ENCODE measurements at regions not wholly inside any gene's neighbourhood (a gene's known extent, or its start where the extent isn't known, plus 50 kb on each side); places are given as distances from the start of the nearest gene placed in this dataset.
A peak's percentile ranks its signal among the peaks of the same experiment; 100 is the strongest.

GRCh38 chr4:26145212-26145611, 175.6 kb upstream of the RBPJ start:
- Histone ChIP-seq H3K27me3 (ENCODE audit: control insufficient read depth in 2 of 2, insufficient read depth in 2 of 2, low read length in 2 of 2) (no peaks in the 10 kb centered on the region), H3K4me3 (replicated peaks in 1 of 3; ENCODE audit: low read depth in 2 of 3, low read length in 3 of 3) (no peak overlapping the region), H3K4me2 (replicated peaks; ENCODE audit: extremely low read depth, low read length, poor library complexity, severe bottlenecking) (no peak overlapping the region), H3K36me3 (replicated peaks in 1 of 2; ENCODE audit: control insufficient read depth in 1 of 2, insufficient read depth in 2 of 2, low read length in 2 of 2) (no peaks in the 10 kb centered on the region), H3K9ac (ENCODE audit: insufficient read depth, low read length, poor library complexity, severe bottlenecking) (no peak overlapping the region), H4K20me1 (ENCODE audit: insufficient read depth, low read length) (no peaks in the 10 kb centered on the region), H3K4me1 (ENCODE audit: control insufficient read depth in 1 of 2, insufficient read depth in 2 of 2, low read length in 2 of 2) (peaks cover 41 to 52% of the 10 kb centered on the region in 2 donors), H2AFZ (ENCODE audit: insufficient read depth, low read depth, low read length, poor library complexity, severe bottlenecking) (no peak overlapping the region), H3K9me3 (replicated peaks in 1 of 2; ENCODE audit: control insufficient read depth in 1 of 2, insufficient read depth in 1 of 2, low read length in 2 of 2) (no peaks in the 10 kb centered on the region), H3K79me2 (ENCODE audit: insufficient read depth, low read length) (no peaks in the 10 kb centered on the region), H3K27ac (ENCODE audit: low read depth in 1 of 2, low read length in 2 of 2) (no peak overlapping the region)
- peaks cover 2 to 10% of the 10 kb centered on the region in 2 donors for H3K36me3 Mint-ChIP-seq
- H3K27me3 Mint-ChIP-seq (ENCODE audit: low read depth in 3 of 3) = peaks cover 0 to 2% (median 2%) of the 10 kb centered on the region in 3 donors
- intact Hi-C loops (cut with micrococcal nuclease) = no loop called here
- H3K4me3 Mint-ChIP-seq = no peak overlapping the region
- H3K27ac Mint-ChIP-seq = peak overlapping the region in 2 of 7 donors; percentile 32 to 47
- TF ChIP-seq CTCF (IDR thresholded peaks at IDR 0.05) = no peak
- DNase-seq = no peak
- peaks cover 60% of the 10 kb centered on the region for H3K4me1 Mint-ChIP-seq
- WGBS (ENCODE audit: insufficient coverage) = no CpG with 5 or more reads among the region's 3 CpGs
- peaks cover 0 to 5% (median 0%) of the 10 kb centered on the region in 7 donors for H3K9me3 Mint-ChIP-seq

DNA sequence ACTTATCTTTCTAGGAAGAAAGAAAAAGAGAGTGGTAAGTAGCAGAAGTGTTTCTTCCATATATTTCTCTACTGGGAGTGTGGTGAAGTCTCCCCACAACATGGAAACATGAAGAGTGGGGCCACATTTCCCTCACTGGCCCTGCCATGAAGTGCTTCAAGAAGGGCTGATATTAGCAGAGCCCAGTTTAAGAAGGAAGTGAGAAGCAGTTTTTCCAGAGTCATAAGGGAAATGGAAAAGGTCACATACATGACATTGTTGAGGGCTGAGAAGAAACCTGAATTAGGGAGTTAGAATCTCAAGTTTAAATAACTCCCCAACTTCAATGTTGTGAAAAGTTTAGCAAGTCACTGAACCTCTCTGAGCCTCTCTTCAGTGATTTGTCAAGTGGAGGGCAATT, 171.9 kb upstream of the RBPJ start:
- Histone ChIP-seq H3K4me3 (replicated peaks in 1 of 3; ENCODE audit: low read depth in 2 of 3, low read length in 3 of 3) (no peak overlapping the region), H3K36me3 (replicated peaks in 1 of 2; ENCODE audit: control insufficient read depth in 1 of 2, insufficient read depth in 2 of 2, low read length in 2 of 2) (no peaks in the 10 kb centered on the region), H3K4me1 (ENCODE audit: control insufficient read depth in 1 of 2, insufficient read depth in 2 of 2, low read length in 2 of 2) (peaks cover 37 to 47% of the 10 kb centered on the region in 2 donors), H3K9ac (ENCODE audit: insufficient read depth, low read length, poor library complexity, severe bottlenecking) (no peak overlapping the region), H3K27me3 (ENCODE audit: control insufficient read depth in 2 of 2, insufficient read depth in 2 of 2, low read length in 2 of 2) (no peaks in the 10 kb centered on the region), H2AFZ (ENCODE audit: insufficient read depth, low read depth, low read length, poor library complexity, severe bottlenecking) (no peak overlapping the region), H4K20me1 (ENCODE audit: insufficient read depth, low read length) (no peaks in the 10 kb centered on the region), H3K27ac (ENCODE audit: low read depth in 1 of 2, low read length in 2 of 2) (no peak overlapping the region), H3K9me3 (replicated peaks in 1 of 2; ENCODE audit: control insufficient read depth in 1 of 2, insufficient read depth in 1 of 2, low read length in 2 of 2) (no peaks in the 10 kb centered on the region), H3K79me2 (ENCODE audit: insufficient read depth, low read length) (no peaks in the 10 kb centered on the region), H3K4me2 (replicated peaks; ENCODE audit: extremely low read depth, low read length, poor library complexity, severe bottlenecking) (no peak overlapping the region)
- no peak for TF ChIP-seq CTCF (IDR thresholded peaks at IDR 0.05)
- H3K27ac Mint-ChIP-seq = peak overlapping the region in 3 of 7 donors; percentile 1 to 83 (median 82)
- H3K9me3 Mint-ChIP-seq = peaks cover 0 to 8% (median 0%) of the 10 kb centered on the region in 7 donors
- H3K4me1 Mint-ChIP-seq = peaks cover 57% of the 10 kb centered on the region
- H3K27me3 Mint-ChIP-seq (ENCODE audit: low read depth in 3 of 3) = peaks cover 0 to 4% (median 2%) of the 10 kb centered on the region in 3 donors
- peaks cover 0 to 4% of the 10 kb centered on the region in 2 donors for H3K36me3 Mint-ChIP-seq
- no peak overlapping the region for H3K4me3 Mint-ChIP-seq
- DNase-seq = peak in 1 of 3 donors; percentile 19
- intact Hi-C loops (cut with micrococcal nuclease) = no loop called here

Measured in CD14-positive monocyte (primary cell).